ENCODE measurements at regions not wholly inside any gene's neighbourhood (a gene's known extent, or its start where the extent isn't known, plus 50 kb on each side); places are given as distances from the start of the nearest gene placed in this dataset.

- Histone ChIP-seq H3K9me1 (ENCODE audit: insufficient read depth, low read length) (peaks cover 30% of the 10 kb centered on the region), H3K36me3 (ENCODE audit: control insufficient read depth, insufficient read depth, low read length) (0 out of 2 replicates have a peak, but pooled peaks cover 2% of the 10 kb centered on the region), H3K79me1 (ENCODE audit: low read depth in 1 of 2, low read length in 2 of 2) (peaks cover 35 to 97% of the 10 kb centered on the region in 2 experiments), H2AFZ (replicated peaks; ENCODE audit: low read length, poor library complexity) (no peak overlapping the region), H3K27ac (ENCODE audit: insufficient read depth, low read length) (no peak overlapping the region), H2AK9ac (replicated peaks; ENCODE audit: low read depth, low read length, poor library complexity) (no peak overlapping the region), H2AK5ac (ENCODE audit: low read depth, low read length) (peak overlapping the region; percentile 71), H3K4ac (ENCODE audit: low read depth, low read length) (peak overlapping the region; percentile 81), H3K4me1 (ENCODE audit: control insufficient read depth, insufficient read depth, low read length) (peaks cover 34% of the 10 kb centered on the region), H2BK5ac (ENCODE audit: low read depth, low read length, poor library complexity, severe bottlenecking) (no peak overlapping the region), H3K23ac (ENCODE audit: low read depth, low read length) (no peak overlapping the region), H3K56ac (ENCODE audit: extremely low read depth, insufficient read depth, low read length) (no peak overlapping the region), H2BK120ac (ENCODE audit: low read depth, low read length) (peak overlapping the region; percentile 18; the same call in 1 of the 2 replicates), H3K4me2 (ENCODE audit: low read depth, low read length) (no peak overlapping the region), H3K18ac (ENCODE audit: low read depth, low read length) (no peak overlapping the region), H3K9me3 (ENCODE audit: control insufficient read depth, insufficient read depth, low read length) (no peaks in the 10 kb centered on the region), H3K9ac (ENCODE audit: low read depth, low read length) (no peak overlapping the region), H3K14ac (replicated peaks; ENCODE audit: low read depth, low read length) (0 out of 2 replicates have a peak overlapping the region, but pooled peaks have one; percentile 26), H2BK20ac (ENCODE audit: low read depth, low read length) (no peak overlapping the region), H4K5ac (ENCODE audit: low read depth, low read length) (0 out of 2 replicates have a peak overlapping the region, but pooled peaks have one; percentile 16), H4K8ac (ENCODE audit: low read depth in 2 of 2, low read length in 2 of 2) (0 out of 4 replicates have a peak overlapping the region, but pooled peaks of 1 of the 2 experiments have one; percentile 13), H4K20me1 (ENCODE audit: insufficient read depth, low read length) (peaks cover 99% of the 10 kb centered on the region), H4K91ac (ENCODE audit: insufficient read depth, low read depth, low read length) (peak overlapping the region; percentile 33; the same call in 1 of the 2 replicates), H3K27me3 (ENCODE audit: control insufficient read depth, insufficient read depth, low read length) (no peaks in the 10 kb centered on the region), H3K4me3 (ENCODE audit: insufficient read depth, low read depth, low read length) (no peak overlapping the region), H2BK15ac (ENCODE audit: low read depth, low read length) (peak overlapping the region; percentile 81; the same call in 1 of the 3 replicates)
- no TSS peak for BruUV-seq (replicated peaks)
- 80% methylated on average over 6 of the region's 17 CpGs; no CpG with 5 or more reads in 1 of the 2 experiments for WGBS, 2 experiments (ENCODE audit: extremely low coverage in 2 of 2, insufficient read length in 1 of 2)
- dilution Hi-C loops (cut with HindIII; ENCODE audit: low sequenced_read_pairs, unreplicated experiment) (no loop called here), in situ Hi-C loops (cut with MboI; ENCODE audit: low sequenced_read_pairs) (no loop called here), intact Hi-C loops (cut with micrococcal nuclease) (no loop called here)
- CTCF ChIA-PET, result no interaction called here
- ATAC-seq (ENCODE audit: low read depth) (no peak), DNase-seq (no peak)
- no peak for TF ChIP-seq CHD1 (IDR thresholded peaks at IDR 0.05; ENCODE audit: low read depth, low read length)
- TF ChIP-seq CEBPB (IDR thresholded peaks at IDR 0.05; ENCODE audit: low read depth, low read length), result no peak
- no peak for TF ChIP-seq BHLHE40 (IDR thresholded peaks at IDR 0.05; ENCODE audit: low read depth, low read length)
- TF ChIP-seq MXI1 (IDR thresholded peaks at IDR 0.05; ENCODE audit: borderline replicate concordance, low read depth, low read length), result no peak
- TF ChIP-seq MAFK (IDR thresholded peaks at IDR 0.05; ENCODE audit: low read depth, low read length), result no peak
- POLR2A ChIA-PET (ENCODE audit: unreplicated experiment), result no interaction called here
Measured at GRCh38 chr12:124501112-124501561, 66.3 kb downstream of the NCOR2 start.

Data from IMR-90 (cell line).